Ovary (tissue), 7 donors: ENCODE measurements at regions not wholly inside any gene's neighbourhood (a gene's known extent, or its start where the extent isn't known, plus 50 kb on each side); places are given as distances from the start of the nearest gene placed in this dataset.
A peak's percentile ranks its signal among the peaks of the same experiment; 100 is the strongest.

ENCODE experiments used
- DNase-seq, 5 donors: peaks; one replicate each; pipeline ENCODE4 v3.0.0-alpha.2; 2019 to 2020
- H3K27ac ChIP-seq, 2 donors: fragments of 200-600 bp; one replicate each; pipeline versions ENCODE4 v1.5.1 to v1.8.0; 2019 to 2022
- H3K27me3 ChIP-seq: fragments of 200-600 bp; one replicate; pipeline ENCODE4 v1.8.0; 2022
- H3K36me3 ChIP-seq: fragments of 200-600 bp; sonication (generic); one replicate; pipeline ENCODE4 v1.5.1; 2019
- H3K4me1 ChIP-seq: one replicate; pipeline ENCODE4 v1.8.1; 2013; ENCODE audit warnings: mild to moderate bottlenecking, moderate library complexity; ENCODE audit not compliant: insufficient read depth
- H3K4me3 ChIP-seq: fragments of 200-600 bp; sonication (generic); one replicate; pipeline ENCODE4 v1.5.1; 2017
- H3K9me3 ChIP-seq, 2 donors: fragments of 200-600 bp in 1 of 2; sonication (generic) in 1 of 2; one replicate each; pipeline versions ENCODE4 v1.5.1 to v1.8.1; 2013 to 2019; ENCODE audit warnings: mild to moderate bottlenecking in 1 of 2, moderate library complexity in 1 of 2
- CTCF ChIP-seq, 3 donors: fragments of 450-650 bp in 2 of 3; fragments of 200-600 bp in 1 of 3; IDR thresholded peaks; one replicate each; pipeline versions ENCODE4 v1.5.1 to v1.8.0; 2016 to 2022; ENCODE audit warnings: antibody characterized with exemption in 3 of 3, mild to moderate bottlenecking in 1 of 3
- EP300 ChIP-seq: sonication (generic); formaldehyde crosslinking; IDR thresholded peaks from one replicate; pipeline ENCODE4 v1.6.1; 2017; ENCODE audit warnings: antibody characterized with exemption
- POLR2A ChIP-seq: fragments of 450-650 bp; IDR thresholded peaks from one replicate; pipeline ENCODE4 v1.6.1; 2017; ENCODE audit warnings: antibody characterized with exemption, mild to moderate bottlenecking, moderate library complexity
- WGBS, 3 donors: extraction: QIAGEN DNeasy Blood & Tissue Kit in 1 of 3; methylation state at CpG; one replicate each; pipeline versions ENCODE4 v1.1.5 to v1.1.7; 2013 to 2017; 5-methylcytosine and 5-hydroxymethylcytosine counted together
- intact Hi-C, 4 donors: fragments of 100-400 bp; cut with DNase I; formaldehyde crosslinking; loops; one replicate each; pipeline versions ENCODE4 v1.11.0 to v1.15.1; 2022 to 2023
- donor health status: DM: no; HTN: no; CAD: no; lungs with moderate emphysema.
- donor health status: DM: no; HTN: no; CAD: no.
- donor health status: Bipolar disorder and iron deficiency.
- donor health status: DM: no; HTN: no; CAD: no.
- donor health status: DM: yes; HTN: yes; CAD: no.

- Histone ChIP-seq H3K9me3 (no peaks in the 10 kb centered on the region), H3K4me3 (no peak overlapping the region), H3K27me3 (no peaks in the 10 kb centered on the region), H3K4me1 (peaks cover 10% of the 10 kb centered on the region), H3K36me3 (no peaks in the 10 kb centered on the region), H3K27ac (no peak overlapping the region)
- 92 to 95% (median 94%) methylated on average over 4 of the region's 4 CpGs for WGBS, 3 donors
- DNase-seq, result no peak
- intact Hi-C loops, result loop anchor here in 3 of 4 donors (5.0 to 10.0 kb wide), 4 partner anchors 52 to 670 kb away; partner anchors contain the start of genes CYRIA (in 1 of the 3) and MYCN (in 1 of the 3)
- no peak for TF ChIP-seq CTCF (IDR thresholded peaks at IDR 0.05)
- no peak for TF ChIP-seq EP300
- TF ChIP-seq POLR2A, result no peak
These were observed 53.1 kb downstream of the CYRIA start for GRCh38 chr2:16612490-16612889.

GRCh38 chr2:16609786-16610185, 55.8 kb downstream of the CYRIA start:
- H3K4me3 ChIP-seq, result no peak overlapping the region
- TF ChIP-seq CTCF (IDR thresholded peaks at IDR 0.05), result no peak
- no peak for TF ChIP-seq POLR2A
- TF ChIP-seq EP300, result no peak
- peaks cover 10% of the 10 kb centered on the region for H3K4me1 ChIP-seq
- H3K9me3 ChIP-seq, result no peaks in the 10 kb centered on the region
- no peaks in the 10 kb centered on the region for H3K27me3 ChIP-seq
- DNase-seq, result no peak
- WGBS, 3 donors, result 95 to 100% (median 95%) methylated on average over 3 of the region's 3 CpGs
- H3K36me3 ChIP-seq, result no peaks in the 10 kb centered on the region
- intact Hi-C loops, result loop anchor here (5.0 to 10.0 kb wide), 5 partner anchors 55 to 972 kb away; partner anchors contain the start of genes CYRIA (in 1 of the 4) and MYCN (in 1 of the 4)
- H3K27ac ChIP-seq, result no peak overlapping the region

- DNase-seq, result peak; percentile 73 to 91 (median 86)
- 3 to 4% (median 3%) methylated on average over 21 of the region's 21 CpGs for WGBS, 3 donors
- intact Hi-C loops, result loop anchor here in 2 of 4 donors (5.0 kb wide), 1 partner anchor 972 kb away; no protein-coding TSS in a partner anchor
- Histone ChIP-seq H3K36me3 (no peaks in the 10 kb centered on the region), H3K27me3 (no peaks in the 10 kb centered on the region), H3K9me3 (no peaks in the 10 kb centered on the region), H3K4me3 (peak overlapping the region; percentile 9), H3K27ac (no peak overlapping the region), H3K4me1 (peaks cover 5% of the 10 kb centered on the region)
- no peak for TF ChIP-seq POLR2A
- TF ChIP-seq CTCF (IDR thresholded peaks at IDR 0.05), result peak; percentile 74 to 87 (median 82)
These were observed 56.7 kb downstream of the CYRIA start for GRCh38 chr2:16608661-16609643.

GRCh38 chr2:16607301-16607700, 58.3 kb downstream of the CYRIA start:
- Histone ChIP-seq H3K27me3 (no peaks in the 10 kb centered on the region), H3K4me3 (no peak overlapping the region), H3K4me1 (peaks cover 2% of the 10 kb centered on the region), H3K36me3 (no peaks in the 10 kb centered on the region), H3K9me3 (no peaks in the 10 kb centered on the region), H3K27ac (no peak overlapping the region)
- DNase-seq, result no peak
- intact Hi-C loops, result loop anchor here in 2 of 4 donors (5.0 kb wide), 1 partner anchor 970 kb away; no protein-coding TSS in a partner anchor
- TF ChIP-seq CTCF (IDR thresholded peaks at IDR 0.05) (no peak), POLR2A (no peak), EP300 (no peak)
- 86 to 89% (median 86%) methylated on average over 7 of the region's 7 CpGs for WGBS, 3 donors
